COLO668 (cell line): ENCODE measurements at regions not wholly inside any gene's neighbourhood (a gene's known extent, or its start where the extent isn't known, plus 50 kb on each side); places are given as distances from the start of the nearest gene placed in this dataset.
"Not testable (repeated sequence)": the region's sequence is repeated elsewhere in the genome, so short reads cannot be mapped to it uniquely, and the experiment has no call there.

Experiments
- DNase-seq: peaks from one replicate; lab custom pipeline; 2025; ENCODE audit not compliant: unreplicated experiment; lab: John Stamatoyannopoulos, UW

GRCh38 chr5:110288766-110289511, 437.5 kb downstream of the TMEM232 start:
- no peak for DNase-seq

GRCh38 chr5:110289512-110289810, 437.0 kb downstream of the TMEM232 start:
- DNase-seq, result no peak

GRCh38 chr5:110290542-110290941, 435.9 kb downstream of the TMEM232 start:
- DNase-seq, result no peak

GRCh38 chr5:110294281-110294680, 432.2 kb downstream of the TMEM232 start:
- DNase-seq, result no peak

- no peak for DNase-seq
Observed at GRCh38 chr5:110297152-110297670, 429.3 kb downstream of the TMEM232 start.

GRCh38 chr5:110304176-110304575, 422.3 kb downstream of the TMEM232 start:
- no peak for DNase-seq

GRCh38 chr5:110306650-110307049, 419.8 kb downstream of the TMEM232 start:
- DNase-seq, result no peak

- no peak for DNase-seq
Observed at GRCh38 chr5:110309222-110309621, 417.2 kb downstream of the TMEM232 start.

- DNase-seq, result not testable (repeated sequence)
Observed at GRCh38 chr5:110316566-110316965, 409.9 kb downstream of the TMEM232 start.

- no peak for DNase-seq
Observed at GRCh38 chr5:110321117-110321516, 405.4 kb downstream of the TMEM232 start.

GRCh38 chr5:110323357-110323756, 403.1 kb downstream of the TMEM232 start:
- DNase-seq, result no peak

GRCh38 chr5:110323832-110324231, 402.6 kb downstream of the TMEM232 start:
- DNase-seq, result no peak

- no peak for DNase-seq
Observed at GRCh38 chr5:110324876-110325275, 401.6 kb downstream of the TMEM232 start.

- no peak for DNase-seq
Observed at GRCh38 chr5:110329955-110330525, 396.4 kb downstream of the TMEM232 start.

GRCh38 chr5:110333384-110333783, 393.1 kb downstream of the TMEM232 start:
- DNase-seq, result no peak

GRCh38 chr5:110335361-110336066, 391.0 kb downstream of the TMEM232 start:
- no peak for DNase-seq

GRCh38 chr5:110338341-110339083, 388.0 kb downstream of the TMEM232 start:
- no peak for DNase-seq

- DNase-seq, result no peak
Observed at GRCh38 chr5:110339399-110339798, 387.1 kb downstream of the TMEM232 start.

- DNase-seq, result no peak
Observed at GRCh38 chr5:110341836-110342235, 384.6 kb downstream of the TMEM232 start.

GRCh38 chr5:110342683-110343082, 383.8 kb downstream of the TMEM232 start:
- DNase-seq, result no peak

- DNase-seq, result no peak
Observed at GRCh38 chr5:110343616-110344015, 382.9 kb downstream of the TMEM232 start.
